MM.1S (cell line): ENCODE measurements at regions not wholly inside any gene's neighbourhood (a gene's known extent, or its start where the extent isn't known, plus 50 kb on each side); places are given as distances from the start of the nearest gene placed in this dataset.

Experiments
- DNase-seq: peaks from one replicate; pipeline ENCODE4 v3.0.0-alpha.2; 2015
- H2AFZ ChIP-seq: fragments of 300-600 bp; sonication (generic); 2 replicates; pipeline ENCODE4 v1.6.0; 2016; ENCODE audit warnings: antibody characterized with exemption, low read length
- H3F3A ChIP-seq: fragments of 300-600 bp; sonication (generic); 2 replicates; pipeline ENCODE4 v1.6.1; 2016; ENCODE audit warnings: mild to moderate bottlenecking, antibody characterized with exemption, low read length, moderate library complexity, mixed read lengths; ENCODE audit not compliant: insufficient read depth
- H3K27ac ChIP-seq: fragments of 300-600 bp; sonication (generic); 2 replicates; pipeline ENCODE4 v1.5.1; 2016; ENCODE audit warnings: mild to moderate bottlenecking, low read length
- H3K27me3 ChIP-seq: fragments of 300-600 bp; sonication (generic); replicated peaks from 2 replicates; pipeline ENCODE4 v1.6.0; 2016; ENCODE audit warnings: low read length; ENCODE audit not compliant: insufficient read depth
- H3K36me3 ChIP-seq: fragments of 300-600 bp; sonication (generic); replicated peaks from 2 replicates; pipeline ENCODE4 v1.6.1; 2016; ENCODE audit warnings: mild to moderate bottlenecking, low read length, mixed read lengths; ENCODE audit not compliant: insufficient read depth
- H3K4me1 ChIP-seq: fragments of 300-600 bp; sonication (generic); 2 replicates; pipeline ENCODE4 v1.6.1; 2016; ENCODE audit warnings: low read length, mixed read lengths
- H3K4me2 ChIP-seq: fragments of 300-600 bp; sonication (generic); 2 replicates; pipeline ENCODE4 v1.6.0; 2016; ENCODE audit warnings: low read depth, low read length
- H3K4me3 ChIP-seq: fragments of 300-600 bp; sonication (generic); 2 replicates; pipeline ENCODE4 v1.5.1; 2016; ENCODE audit warnings: low read length, mixed read lengths
- H3K79me2 ChIP-seq: fragments of 300-600 bp; sonication (generic); 2 replicates; pipeline ENCODE4 v1.6.1; 2016; ENCODE audit warnings: mixed run types, low read length, mixed read lengths
- H3K9ac ChIP-seq: fragments of 300-600 bp; sonication (generic); 2 replicates; pipeline ENCODE4 v1.6.1; 2016; ENCODE audit warnings: low read length, mixed read lengths
- H3K9me2 ChIP-seq: fragments of 300-600 bp; sonication (generic); replicated peaks from 2 replicates; pipeline ENCODE4 v1.6.1; 2016; ENCODE audit warnings: mild to moderate bottlenecking, low read length, mixed read lengths; ENCODE audit not compliant: insufficient read depth
- H3K9me3 ChIP-seq: fragments of 300-600 bp; sonication (generic); replicated peaks from 2 replicates; pipeline ENCODE4 v1.6.1; 2016; ENCODE audit warnings: mild to moderate bottlenecking, low read length, mixed read lengths; ENCODE audit not compliant: insufficient read depth
- H4K20me1 ChIP-seq: fragments of 300-600 bp; sonication (generic); 2 replicates; pipeline ENCODE4 v1.6.1; 2016; ENCODE audit warnings: mild to moderate bottlenecking, low read length, moderate library complexity, mixed read lengths; ENCODE audit not compliant: insufficient read depth
- CTCF ChIP-seq: fragments of 300-600 bp; sonication (generic); IDR thresholded peaks from 2 replicates; pipeline ENCODE4 v1.5.1; 2016; ENCODE audit warnings: antibody characterized with exemption, low read length, mixed read lengths
- EZH2 ChIP-seq: fragments of 300-600 bp; sonication (generic); optimal IDR thresholded peaks from 2 replicates; pipeline ENCODE3; 2017; ENCODE audit warnings: low read depth, mild to moderate bottlenecking, antibody characterized with exemption, low read length, mixed read lengths
- EZH2phosphoT487 ChIP-seq: fragments of 300-600 bp; sonication (generic); IDR thresholded peaks from 2 replicates; pipeline ENCODE4 v1.6.1; 2018; ENCODE audit warnings: antibody characterized with exemption, low read length

- no peak for TF ChIP-seq EZH2phosphoT487
- TF ChIP-seq CTCF, result no peak
- TF ChIP-seq EZH2, result no peak
- Histone ChIP-seq H3K9me3 (no peaks in the 10 kb centered on the region), H3K36me3 (no peaks in the 10 kb centered on the region), H3K27me3 (no peaks in the 10 kb centered on the region), H3F3A (no peaks in the 10 kb centered on the region), H3K9me2 (no peaks in the 10 kb centered on the region), H3K4me2 (no peak overlapping the region), H3K9ac (no peak overlapping the region), H3K27ac (no peak overlapping the region), H3K4me1 (no peaks in the 10 kb centered on the region), H3K79me2 (no peaks in the 10 kb centered on the region), H2AFZ (no peak overlapping the region), H3K4me3 (no peak overlapping the region), H4K20me1 (no peaks in the 10 kb centered on the region)
- no peak for DNase-seq
Observed at GRCh38 chr7:46835556-46835955, 746.4 kb downstream of the TNS3 start.

GRCh38 chr7:46834921-46835320 lies 747.0 kb downstream of the TNS3 start:
- no peaks in the 10 kb centered on the region for H3K9me2 ChIP-seq
- TF ChIP-seq CTCF, result no peak
- no peak for TF ChIP-seq EZH2
- TF ChIP-seq EZH2phosphoT487, result no peak
- no peak for DNase-seq
- no peak overlapping the region for H3K4me3 ChIP-seq
- H3K36me3 ChIP-seq, result no peaks in the 10 kb centered on the region
- no peaks in the 10 kb centered on the region for H4K20me1 ChIP-seq
- no peaks in the 10 kb centered on the region for H3K79me2 ChIP-seq
- H3F3A ChIP-seq, result no peaks in the 10 kb centered on the region
- H3K4me1 ChIP-seq, result no peaks in the 10 kb centered on the region
- H3K9ac ChIP-seq, result no peak overlapping the region
- no peak overlapping the region for H3K4me2 ChIP-seq
- H3K9me3 ChIP-seq, result no peaks in the 10 kb centered on the region
- H3K27ac ChIP-seq, result no peak overlapping the region
- H3K27me3 ChIP-seq, result no peaks in the 10 kb centered on the region
- H2AFZ ChIP-seq, result no peak overlapping the region

- DNase-seq, result no peak
- Histone ChIP-seq H3K4me2 (no peak overlapping the region), H3K36me3 (no peaks in the 10 kb centered on the region), H3K9me2 (no peaks in the 10 kb centered on the region), H3F3A (no peaks in the 10 kb centered on the region), H3K9ac (no peak overlapping the region), H3K4me1 (no peaks in the 10 kb centered on the region), H4K20me1 (no peaks in the 10 kb centered on the region), H2AFZ (no peak overlapping the region), H3K27ac (no peak overlapping the region), H3K9me3 (no peaks in the 10 kb centered on the region), H3K4me3 (no peak overlapping the region), H3K79me2 (no peaks in the 10 kb centered on the region), H3K27me3 (no peaks in the 10 kb centered on the region)
- TF ChIP-seq EZH2 (no peak), CTCF (no peak), EZH2phosphoT487 (no peak)
Observed at GRCh38 chr7:46833197-46833596, 748.7 kb downstream of the TNS3 start.
